Left kidney (tissue), 1 donor: ENCODE measurements at regions not wholly inside any gene's neighbourhood (a gene's known extent, or its start where the extent isn't known, plus 50 kb on each side); places are given as distances from the start of the nearest gene placed in this dataset.

Experiments
- DNase-seq: peaks from one replicate; pipeline ENCODE4 v3.0.0-alpha.2; 2013

- DNase-seq = no peak
These were observed 119.1 kb downstream of the NDUFA10 start for GRCh38 chr2:239905884-239906654.

DNA sequence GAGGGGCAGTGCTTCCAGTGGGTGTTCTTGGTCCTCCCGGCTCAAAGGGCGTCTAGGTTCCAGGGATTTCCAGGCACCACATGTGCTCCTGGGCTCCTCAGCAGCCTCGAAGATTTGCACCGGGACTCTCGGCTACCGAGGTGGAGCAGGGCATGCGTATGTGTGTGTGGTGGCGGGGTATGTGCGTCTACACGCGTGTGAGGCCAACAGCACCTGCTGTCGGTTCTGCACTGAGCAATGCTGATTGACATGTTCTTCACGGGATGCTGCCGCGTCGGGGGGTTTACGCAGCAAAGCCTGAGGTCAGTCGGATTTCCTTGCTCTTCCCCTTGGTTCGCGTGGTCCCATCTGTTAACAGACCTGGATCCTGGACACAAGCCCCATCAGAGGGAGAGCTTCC is 119.8 kb downstream of the NDUFA10 start:
- no peak for DNase-seq

GRCh38 chr2:239904496-239904895 is 120.6 kb downstream of the NDUFA10 start:
- no peak for DNase-seq

DNA sequence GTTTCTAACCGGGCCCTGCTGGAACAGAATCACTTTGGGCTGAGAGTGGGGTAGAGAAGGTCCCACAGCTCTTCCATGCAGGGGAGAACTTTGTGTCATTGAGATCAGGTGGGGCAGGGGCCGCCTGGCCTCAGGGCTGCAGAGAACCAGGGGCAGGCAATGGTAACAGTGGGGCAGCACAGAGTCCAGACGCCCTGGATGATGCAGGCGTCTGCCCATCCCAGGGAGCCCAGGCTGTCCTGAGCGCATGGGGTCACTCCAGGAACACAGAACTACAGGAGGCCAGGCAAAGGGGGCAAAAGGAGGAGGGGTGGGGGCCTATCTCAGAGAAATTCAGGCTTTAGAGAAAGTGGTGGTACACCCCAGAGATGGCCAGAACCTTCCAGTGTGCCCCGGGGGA is 121.3 kb downstream of the NDUFA10 start:
- no peak for DNase-seq

DNA sequence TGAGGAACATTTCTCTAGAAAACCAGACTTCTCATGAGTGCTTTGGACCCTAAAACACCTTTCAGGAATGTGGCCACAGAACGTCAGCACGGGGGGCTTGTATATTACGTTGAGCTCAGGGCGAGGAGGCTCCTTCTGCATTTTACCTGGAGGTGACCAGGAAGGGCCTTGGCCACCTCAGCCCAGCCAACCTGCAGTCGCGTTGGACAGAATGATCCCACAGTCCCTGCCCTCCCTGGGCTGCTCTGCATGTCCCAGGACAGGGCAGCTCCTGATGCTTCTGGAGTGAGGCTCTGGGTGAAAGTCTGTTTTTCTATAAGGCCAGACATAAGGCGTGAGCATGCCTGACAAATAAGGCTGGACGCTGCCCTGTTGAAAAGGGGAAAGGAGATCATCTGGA is 121.9 kb downstream of the NDUFA10 start:
- DNase-seq = no peak

DNA sequence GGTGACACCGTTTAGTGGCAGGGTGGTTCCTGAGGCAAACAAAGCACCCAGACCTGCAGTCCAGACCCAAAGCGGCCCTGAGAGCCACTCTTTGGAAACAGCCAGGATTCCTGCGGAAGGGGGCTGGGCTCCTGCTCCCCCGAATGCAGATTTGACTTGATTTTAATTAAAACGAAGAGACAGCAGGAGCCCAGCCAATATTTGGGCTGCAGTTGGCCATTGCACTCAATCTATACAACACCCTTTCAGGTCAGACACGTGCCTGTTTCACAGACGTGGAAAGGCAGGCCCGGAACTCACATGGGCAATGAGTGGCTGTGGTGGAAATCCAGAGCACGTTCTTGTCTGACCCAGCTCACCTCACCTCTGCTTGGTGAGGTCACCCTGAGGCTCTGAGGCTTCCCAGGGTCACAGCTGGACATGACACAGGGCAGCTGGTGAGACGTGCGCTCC is 122.4 kb downstream of the NDUFA10 start:
- no peak for DNase-seq

DNA sequence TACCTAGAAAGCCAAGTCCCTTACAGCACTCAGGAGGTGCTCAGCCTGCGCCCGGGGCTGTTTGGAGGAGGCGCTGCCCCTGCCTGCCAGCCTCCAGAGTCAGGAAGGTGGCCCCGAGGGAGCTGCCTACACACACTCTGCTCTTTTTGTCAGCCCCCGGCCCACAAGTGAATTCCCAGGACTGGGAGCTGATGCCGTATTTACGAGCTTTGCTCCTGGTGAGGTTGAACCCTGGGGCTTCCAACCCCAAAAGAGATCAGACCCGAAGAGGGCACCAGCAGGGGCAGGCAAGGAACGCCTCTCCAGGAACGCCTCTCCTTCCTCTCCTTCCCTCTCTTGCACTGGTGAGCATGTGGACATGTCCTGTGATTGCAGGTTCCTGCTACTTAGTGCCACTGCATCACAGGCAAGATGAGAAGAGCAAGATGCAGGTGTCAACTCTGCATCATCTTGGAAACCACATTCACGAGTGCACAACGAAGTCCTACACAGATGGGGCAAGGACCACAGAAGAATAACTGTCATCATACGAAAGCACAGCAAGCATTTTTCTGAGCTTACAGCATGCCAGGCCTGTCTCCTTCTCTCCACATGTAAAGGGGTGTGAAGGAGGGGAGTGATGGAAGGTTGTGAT is 126.7 kb downstream of the NDUFA10 start:
- no peak for DNase-seq

DNA sequence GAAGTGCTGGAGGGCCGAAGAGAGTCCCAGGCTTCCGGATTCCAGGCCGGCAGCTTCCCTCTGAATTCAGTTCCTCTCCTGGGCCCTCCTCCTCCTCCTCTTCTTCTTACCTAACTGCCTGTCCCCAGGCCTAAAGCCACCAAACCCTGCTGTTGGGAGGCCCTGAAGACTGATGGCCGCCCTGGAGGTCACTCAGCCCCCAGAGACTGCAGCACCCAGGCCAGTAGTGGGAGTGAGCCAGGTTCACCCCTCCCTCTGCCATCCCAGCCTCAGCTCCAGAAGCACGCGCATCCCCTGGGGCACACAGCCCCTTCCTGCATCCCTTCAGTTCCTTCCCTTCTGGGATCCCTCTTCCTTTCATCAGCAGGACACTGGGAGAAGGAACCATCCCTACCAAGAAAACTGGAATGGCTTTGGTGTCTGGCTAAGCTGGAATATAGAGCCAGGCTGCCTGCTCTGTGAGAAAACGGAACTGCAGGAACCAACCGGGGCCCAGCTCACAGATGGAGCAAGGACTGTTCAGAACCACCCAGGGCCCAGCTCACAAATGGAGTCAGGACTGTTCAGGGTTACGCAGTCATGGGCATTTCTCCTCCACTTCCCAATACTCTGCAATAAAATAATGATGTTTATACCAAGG is 127.4 kb downstream of the NDUFA10 start:
- no peak for DNase-seq

DNA sequence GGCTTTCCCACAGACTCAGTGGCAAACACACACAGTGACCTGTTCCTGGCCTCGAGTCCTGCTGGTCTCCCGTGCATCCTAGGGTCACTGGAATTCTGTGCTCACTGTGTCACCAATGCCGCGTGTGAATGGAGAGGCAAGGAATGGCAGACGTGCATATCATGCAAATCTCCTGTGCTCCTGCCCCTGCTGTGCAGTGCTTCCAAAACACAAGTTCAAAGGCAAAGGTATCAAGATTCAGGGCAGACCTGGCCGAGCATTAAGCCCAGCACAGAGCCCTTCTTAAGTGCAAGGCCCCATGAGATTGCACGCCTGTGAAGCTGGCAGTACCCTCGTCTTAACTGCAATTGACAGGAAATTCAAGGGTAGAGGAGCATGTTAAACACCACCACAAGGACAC is 129.1 kb downstream of the NDUFA10 start:
- DNase-seq = no peak

GRCh38 chr2:239895669-239896068 is 129.5 kb downstream of the NDUFA10 start:
- no peak for DNase-seq

DNA sequence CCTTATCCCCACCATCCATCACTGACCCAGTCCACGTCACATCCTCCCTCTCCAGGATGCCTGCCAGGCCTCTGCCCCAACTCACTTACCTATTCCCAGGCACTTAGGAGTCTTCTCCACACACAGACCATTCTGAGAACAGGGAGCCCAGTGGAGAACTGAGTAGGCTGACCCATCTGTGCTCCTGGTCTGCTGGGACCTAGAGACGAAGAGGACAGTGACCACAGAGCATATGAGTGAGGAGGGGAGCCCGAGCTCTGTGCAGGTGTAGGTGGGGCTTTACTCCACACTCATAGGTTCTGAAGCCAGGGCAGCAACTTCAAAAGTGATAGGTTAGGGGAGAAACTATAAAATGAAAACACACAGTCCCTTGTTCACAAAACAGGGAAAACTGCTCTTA is 130.0 kb downstream of the NDUFA10 start:
- no peak for DNase-seq

DNA sequence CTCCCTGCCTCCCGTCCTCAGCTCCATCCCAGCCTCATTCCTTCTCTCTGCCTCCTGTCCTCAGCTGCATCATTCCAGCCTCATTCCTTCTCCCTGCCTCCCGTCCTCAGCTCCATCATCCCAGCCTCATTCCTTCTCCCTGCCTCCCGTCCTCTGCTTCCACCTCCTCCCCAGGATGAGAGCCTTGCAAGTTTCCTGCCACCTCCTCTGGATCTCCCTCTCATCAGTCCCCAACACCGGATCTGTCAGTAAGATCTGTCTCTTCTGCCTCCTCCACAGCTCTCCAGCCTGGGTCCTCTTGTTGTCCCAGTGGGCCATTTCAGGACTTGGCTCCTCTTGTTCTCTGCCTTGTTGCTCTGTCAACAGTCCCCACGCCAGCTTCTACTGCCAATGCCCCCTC is 130.9 kb downstream of the NDUFA10 start:
- no peak for DNase-seq

DNA sequence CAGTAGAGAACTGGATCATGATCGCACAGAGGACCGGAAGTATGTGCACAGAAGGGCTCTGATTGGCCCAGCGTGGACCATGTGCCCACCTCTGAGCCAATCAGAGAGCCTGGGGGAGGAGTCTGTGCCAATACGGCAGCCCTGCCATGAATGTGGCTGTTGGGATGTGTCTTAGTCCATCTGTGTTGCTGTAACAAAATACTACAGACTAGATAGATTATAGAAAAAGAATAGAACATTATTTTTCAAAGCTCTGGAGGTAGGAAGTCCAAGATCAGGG is 132.0 kb downstream of the NDUFA10 start:
- DNase-seq = no peak

DNA sequence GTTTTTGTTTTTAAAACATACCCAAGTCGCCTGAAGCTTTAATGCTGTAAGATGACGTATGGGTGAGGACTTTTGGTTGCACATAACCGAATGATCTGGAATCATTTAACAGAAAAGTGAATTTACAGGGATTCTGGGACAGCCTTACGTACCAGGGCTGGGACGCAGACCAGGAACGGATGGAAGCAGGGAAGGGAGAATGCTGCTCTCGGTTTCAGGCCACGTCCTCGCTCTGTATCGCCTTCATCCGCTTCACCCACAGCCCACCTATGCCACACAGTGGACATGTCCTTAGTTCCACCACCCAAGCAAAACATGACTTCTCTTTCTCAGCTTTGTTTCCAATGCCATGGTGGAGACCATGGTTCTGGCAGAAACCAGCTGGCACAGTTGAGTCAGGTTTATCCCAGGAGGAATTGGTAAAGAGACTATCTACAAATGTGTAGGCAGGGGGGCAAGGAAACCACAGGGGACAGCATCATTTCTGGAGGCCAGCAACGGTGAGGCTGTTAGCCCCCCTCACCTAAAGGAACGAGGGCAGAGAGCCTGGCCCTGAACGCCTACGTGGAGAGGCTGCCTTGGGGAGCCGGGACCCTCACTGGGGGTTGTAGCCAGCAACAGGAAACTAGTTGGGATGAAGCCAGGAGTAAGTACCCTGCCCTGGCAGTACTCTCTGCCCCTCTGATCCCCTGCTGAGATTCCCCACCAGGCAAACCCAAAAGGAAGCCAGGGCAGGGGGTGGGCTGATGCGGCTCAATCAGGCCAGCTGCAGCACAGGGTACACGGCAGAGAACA is 132.5 kb downstream of the NDUFA10 start:
- DNase-seq = no peak

DNA sequence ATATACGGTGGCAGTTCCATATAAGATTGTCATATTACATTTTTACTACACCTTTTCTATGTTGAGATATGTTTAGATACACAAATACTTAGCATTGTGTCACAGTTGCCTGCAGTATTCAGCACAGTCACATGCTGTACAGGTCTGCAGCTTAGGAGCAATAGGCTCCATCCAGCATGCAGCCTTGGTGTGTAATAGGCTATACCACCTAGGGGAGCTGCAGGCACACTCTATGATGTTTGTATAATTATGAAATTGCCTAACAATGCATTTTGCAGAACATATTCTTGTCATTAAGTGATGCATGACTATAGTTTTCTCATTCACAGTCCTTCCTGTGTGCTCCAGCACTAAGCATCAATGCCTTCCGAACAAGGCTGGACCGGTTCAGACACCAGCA is 133.4 kb downstream of the NDUFA10 start:
- no peak for DNase-seq

GRCh38 chr2:239890206-239890746 is 134.9 kb downstream of the NDUFA10 start:
- no peak for DNase-seq

- DNase-seq = no peak
These were observed 135.5 kb downstream of the NDUFA10 start for GRCh38 chr2:239889641-239890121.

- no peak for DNase-seq
These were observed 137.5 kb downstream of the NDUFA10 start for GRCh38 chr2:239887604-239888003.

GRCh38 chr2:239886781-239887180 is 138.4 kb downstream of the NDUFA10 start:
- DNase-seq = no peak

GRCh38 chr2:239884875-239885274 is 140.3 kb downstream of the NDUFA10 start:
- DNase-seq = no peak

GRCh38 chr2:239884051-239884405 is 141.1 kb downstream of the NDUFA10 start:
- DNase-seq = no peak

GRCh38 chr2:239883326-239884050 is 141.7 kb downstream of the NDUFA10 start:
- no peak for DNase-seq
